Activated T-cell treated with anti-CD3 and anti-CD28 coated beads, Interleukin-2, amount 50 U/mL, for 24 hours (primary cell): ENCODE measurements at regions not wholly inside any gene's neighbourhood (a gene's known extent, or its start where the extent isn't known, plus 50 kb on each side); places are given as distances from the start of the nearest gene placed in this dataset.

Experiments used
- DNase-seq: peaks from one replicate; pipeline ENCODE4 v3.0.0-alpha.2; 2020
- H3K27ac Mint-ChIP-seq: 2 replicates; pipeline ENCODE4 v1.8.0; 2020; ENCODE audit warnings: mild to moderate bottlenecking, mixed read lengths
- H3K27me3 Mint-ChIP-seq: 2 replicates; pipeline ENCODE4 v1.8.0; 2020; ENCODE audit warnings: mixed read lengths
- H3K36me3 Mint-ChIP-seq: 2 replicates; pipeline ENCODE4 v1.8.0; 2020; ENCODE audit warnings: low read depth, mixed read lengths
- H3K4me1 Mint-ChIP-seq: 2 replicates; pipeline ENCODE4 v1.8.0; 2020; ENCODE audit warnings: low read depth, mixed read lengths
- H3K4me3 Mint-ChIP-seq: 2 replicates; pipeline ENCODE4 v1.8.0; 2020; ENCODE audit warnings: mild to moderate bottlenecking, moderate library complexity, mixed read lengths
- H3K9me3 Mint-ChIP-seq: 2 replicates; pipeline ENCODE4 v1.8.0; 2020; ENCODE audit warnings: mixed read lengths

- Mint-ChIP-seq H3K9me3 (no peaks in the 10 kb centered on the region), H3K4me3 (no peak overlapping the region), H3K4me1 (no peaks in the 10 kb centered on the region), H3K27me3 (peaks cover 6% of the 10 kb centered on the region), H3K27ac (no peak overlapping the region), H3K36me3 (no peaks in the 10 kb centered on the region)
- DNase-seq: no peak
Measured at GRCh38 chr5:61808909-61809308, 476.9 kb downstream of the ZSWIM6 start.

GRCh38 chr5:61809651-61810050, 477.6 kb downstream of the ZSWIM6 start:
- DNase-seq: no peak
- no peaks in the 10 kb centered on the region for H3K4me1 Mint-ChIP-seq
- peaks cover 6% of the 10 kb centered on the region for H3K27me3 Mint-ChIP-seq
- H3K9me3 Mint-ChIP-seq: no peaks in the 10 kb centered on the region
- no peak overlapping the region for H3K4me3 Mint-ChIP-seq
- H3K36me3 Mint-ChIP-seq: no peaks in the 10 kb centered on the region
- H3K27ac Mint-ChIP-seq: no peak overlapping the region

- peaks cover 8% of the 10 kb centered on the region for H3K27me3 Mint-ChIP-seq
- H3K36me3 Mint-ChIP-seq: no peaks in the 10 kb centered on the region
- DNase-seq: no peak
- no peak overlapping the region for H3K4me3 Mint-ChIP-seq
- no peaks in the 10 kb centered on the region for H3K9me3 Mint-ChIP-seq
- no peaks in the 10 kb centered on the region for H3K4me1 Mint-ChIP-seq
- no peak overlapping the region for H3K27ac Mint-ChIP-seq
Measured at GRCh38 chr5:61811052-61811451, 479.0 kb downstream of the ZSWIM6 start.

- peaks cover 11% of the 10 kb centered on the region for H3K27me3 Mint-ChIP-seq
- no peaks in the 10 kb centered on the region for H3K36me3 Mint-ChIP-seq
- no peaks in the 10 kb centered on the region for H3K9me3 Mint-ChIP-seq
- no peak for DNase-seq
- H3K27ac Mint-ChIP-seq: no peak overlapping the region
- no peak overlapping the region for H3K4me3 Mint-ChIP-seq
- H3K4me1 Mint-ChIP-seq: no peaks in the 10 kb centered on the region
Measured at GRCh38 chr5:61813361-61813760, 481.3 kb downstream of the ZSWIM6 start.

GRCh38 chr5:61815339-61815738, 483.3 kb downstream of the ZSWIM6 start:
- no peaks in the 10 kb centered on the region for H3K9me3 Mint-ChIP-seq
- H3K4me3 Mint-ChIP-seq: no peak overlapping the region
- no peak overlapping the region for H3K27ac Mint-ChIP-seq
- peaks cover 11% of the 10 kb centered on the region for H3K27me3 Mint-ChIP-seq
- DNase-seq: no peak
- no peaks in the 10 kb centered on the region for H3K4me1 Mint-ChIP-seq
- H3K36me3 Mint-ChIP-seq: no peaks in the 10 kb centered on the region

- no peak for DNase-seq
- Mint-ChIP-seq H3K27me3 (peaks cover 11% of the 10 kb centered on the region), H3K4me1 (no peaks in the 10 kb centered on the region), H3K9me3 (no peaks in the 10 kb centered on the region), H3K36me3 (no peaks in the 10 kb centered on the region), H3K27ac (no peak overlapping the region), H3K4me3 (no peak overlapping the region)
Measured at GRCh38 chr5:61816146-61816545, 484.1 kb downstream of the ZSWIM6 start.

- H3K9me3 Mint-ChIP-seq: no peaks in the 10 kb centered on the region
- no peak for DNase-seq
- H3K36me3 Mint-ChIP-seq: no peaks in the 10 kb centered on the region
- H3K27me3 Mint-ChIP-seq: peaks cover 11% of the 10 kb centered on the region
- no peak overlapping the region for H3K4me3 Mint-ChIP-seq
- H3K27ac Mint-ChIP-seq: no peak overlapping the region
- no peaks in the 10 kb centered on the region for H3K4me1 Mint-ChIP-seq
Measured at GRCh38 chr5:61816585-61817450, 484.8 kb downstream of the ZSWIM6 start.

GRCh38 chr5:61817472-61818326, 485.6 kb downstream of the ZSWIM6 start:
- Mint-ChIP-seq H3K27ac (no peak overlapping the region), H3K27me3 (peaks cover 10% of the 10 kb centered on the region), H3K36me3 (no peaks in the 10 kb centered on the region), H3K9me3 (no peaks in the 10 kb centered on the region), H3K4me3 (no peak overlapping the region), H3K4me1 (no peaks in the 10 kb centered on the region)
- no peak for DNase-seq

GRCh38 chr5:61820836-61821235, 485.2 kb upstream of the KIF2A start:
- H3K27ac Mint-ChIP-seq: no peak overlapping the region
- no peaks in the 10 kb centered on the region for H3K4me1 Mint-ChIP-seq
- H3K27me3 Mint-ChIP-seq: peaks cover 7% of the 10 kb centered on the region
- no peaks in the 10 kb centered on the region for H3K9me3 Mint-ChIP-seq
- DNase-seq: no peak
- no peak overlapping the region for H3K4me3 Mint-ChIP-seq
- H3K36me3 Mint-ChIP-seq: no peaks in the 10 kb centered on the region

- Mint-ChIP-seq H3K27me3 (peaks cover 3% of the 10 kb centered on the region), H3K4me1 (no peaks in the 10 kb centered on the region), H3K27ac (no peak overlapping the region), H3K4me3 (no peak overlapping the region), H3K36me3 (no peaks in the 10 kb centered on the region), H3K9me3 (no peaks in the 10 kb centered on the region)
- no peak for DNase-seq
Measured at GRCh38 chr5:61821561-61821960, 484.4 kb upstream of the KIF2A start.

GRCh38 chr5:61822584-61822983, 483.4 kb upstream of the KIF2A start:
- no peak overlapping the region for H3K4me3 Mint-ChIP-seq
- DNase-seq: no peak
- no peaks in the 10 kb centered on the region for H3K4me1 Mint-ChIP-seq
- H3K9me3 Mint-ChIP-seq: no peaks in the 10 kb centered on the region
- peaks cover 3% of the 10 kb centered on the region for H3K27me3 Mint-ChIP-seq
- H3K36me3 Mint-ChIP-seq: no peaks in the 10 kb centered on the region
- H3K27ac Mint-ChIP-seq: no peak overlapping the region

GRCh38 chr5:61823065-61823464, 482.9 kb upstream of the KIF2A start:
- H3K36me3 Mint-ChIP-seq: no peaks in the 10 kb centered on the region
- no peak overlapping the region for H3K27ac Mint-ChIP-seq
- H3K9me3 Mint-ChIP-seq: no peaks in the 10 kb centered on the region
- DNase-seq: no peak
- peaks cover 3% of the 10 kb centered on the region for H3K27me3 Mint-ChIP-seq
- no peak overlapping the region for H3K4me3 Mint-ChIP-seq
- H3K4me1 Mint-ChIP-seq: no peaks in the 10 kb centered on the region

GRCh38 chr5:61823781-61824180, 482.2 kb upstream of the KIF2A start:
- Mint-ChIP-seq H3K27ac (no peak overlapping the region), H3K4me1 (no peaks in the 10 kb centered on the region), H3K36me3 (no peaks in the 10 kb centered on the region), H3K27me3 (peaks cover 3% of the 10 kb centered on the region), H3K4me3 (no peak overlapping the region), H3K9me3 (no peaks in the 10 kb centered on the region)
- no peak for DNase-seq

- H3K4me3 Mint-ChIP-seq: no peak overlapping the region
- no peaks in the 10 kb centered on the region for H3K36me3 Mint-ChIP-seq
- no peaks in the 10 kb centered on the region for H3K4me1 Mint-ChIP-seq
- DNase-seq: no peak
- H3K27ac Mint-ChIP-seq: no peak overlapping the region
- peaks cover 3% of the 10 kb centered on the region for H3K27me3 Mint-ChIP-seq
- no peaks in the 10 kb centered on the region for H3K9me3 Mint-ChIP-seq
Measured at GRCh38 chr5:61824396-61824795, 481.6 kb upstream of the KIF2A start.

- Mint-ChIP-seq H3K36me3 (no peaks in the 10 kb centered on the region), H3K27ac (no peak overlapping the region), H3K27me3 (no peaks in the 10 kb centered on the region), H3K4me1 (no peaks in the 10 kb centered on the region), H3K9me3 (no peaks in the 10 kb centered on the region), H3K4me3 (no peak overlapping the region)
- no peak for DNase-seq
Measured at GRCh38 chr5:61827445-61827975, 478.5 kb upstream of the KIF2A start.
